ENCODE measurements at regions not wholly inside any gene's neighbourhood (a gene's known extent, or its start where the extent isn't known, plus 50 kb on each side); places are given as distances from the start of the nearest gene placed in this dataset.

- no peaks in the 10 kb centered on the region for H3K36me3 ChIP-seq
- no peak for TF ChIP-seq CTCF (IDR thresholded peaks at IDR 0.05; ENCODE audit: borderline replicate concordance)
- H3K4me3 ChIP-seq, result no peak overlapping the region
- no peak overlapping the region for H3K27ac ChIP-seq (replicated peaks)
- H3K27me3 ChIP-seq (ENCODE audit: low read depth), result no peaks in the 10 kb centered on the region
- intact Hi-C loops (cut with micrococcal nuclease), result no loop called here
- no peaks in the 10 kb centered on the region for H3K4me1 ChIP-seq
- no peak for DNase-seq
- no peaks in the 10 kb centered on the region for H3K9me3 ChIP-seq (replicated peaks)
These were observed 915.6 kb downstream of the AMY1C start for GRCh38 chr1:104665300-104665699.

GRCh38 chr1:104671684-104672353 lies 922.1 kb downstream of the AMY1C start:
- no peak overlapping the region for H3K27ac ChIP-seq (replicated peaks)
- H3K4me1 ChIP-seq, result no peaks in the 10 kb centered on the region
- no peak for DNase-seq
- intact Hi-C loops (cut with micrococcal nuclease), result no loop called here
- H3K36me3 ChIP-seq, result no peaks in the 10 kb centered on the region
- no peaks in the 10 kb centered on the region for H3K27me3 ChIP-seq (ENCODE audit: low read depth)
- no peak overlapping the region for H3K4me3 ChIP-seq
- no peak for TF ChIP-seq CTCF (IDR thresholded peaks at IDR 0.05; ENCODE audit: borderline replicate concordance)
- H3K9me3 ChIP-seq (replicated peaks), result no peaks in the 10 kb centered on the region

GRCh38 chr1:104699433-104699832 lies 949.7 kb downstream of the AMY1C start:
- intact Hi-C loops (cut with micrococcal nuclease), result no loop called here
- no peaks in the 10 kb centered on the region for H3K27me3 ChIP-seq (ENCODE audit: low read depth)
- no peak for DNase-seq
- no peak overlapping the region for H3K27ac ChIP-seq (replicated peaks)
- H3K9me3 ChIP-seq (replicated peaks), result peaks cover 28% of the 10 kb centered on the region
- H3K4me3 ChIP-seq, result no peak overlapping the region
- no peaks in the 10 kb centered on the region for H3K4me1 ChIP-seq
- no peak for TF ChIP-seq CTCF (IDR thresholded peaks at IDR 0.05; ENCODE audit: borderline replicate concordance)
- no peaks in the 10 kb centered on the region for H3K36me3 ChIP-seq

GRCh38 chr1:104702731-104703130 lies 953.0 kb downstream of the AMY1C start:
- Histone ChIP-seq H3K4me1 (no peaks in the 10 kb centered on the region), H3K4me3 (no peak overlapping the region), H3K9me3 (replicated peaks) (peaks cover 29% of the 10 kb centered on the region), H3K36me3 (no peaks in the 10 kb centered on the region), H3K27ac (replicated peaks) (no peak overlapping the region), H3K27me3 (ENCODE audit: low read depth) (no peaks in the 10 kb centered on the region)
- intact Hi-C loops (cut with micrococcal nuclease), result no loop called here
- no peak for DNase-seq
- no peak for TF ChIP-seq CTCF (IDR thresholded peaks at IDR 0.05; ENCODE audit: borderline replicate concordance)

- no peak for TF ChIP-seq CTCF (IDR thresholded peaks at IDR 0.05; ENCODE audit: borderline replicate concordance)
- H3K4me3 ChIP-seq, result no peak overlapping the region
- H3K27ac ChIP-seq (replicated peaks), result no peak overlapping the region
- no peaks in the 10 kb centered on the region for H3K36me3 ChIP-seq
- no peak for DNase-seq
- H3K27me3 ChIP-seq (ENCODE audit: low read depth), result no peaks in the 10 kb centered on the region
- H3K9me3 ChIP-seq (replicated peaks), result peaks cover 16% of the 10 kb centered on the region
- no peaks in the 10 kb centered on the region for H3K4me1 ChIP-seq
- intact Hi-C loops (cut with micrococcal nuclease), result no loop called here
These were observed 957.0 kb downstream of the AMY1C start for GRCh38 chr1:104706631-104707147.

All from left ventricle myocardium inferior (tissue), 1 donor.